GM18519 (cell line): ENCODE measurements at regions not wholly inside any gene's neighbourhood (a gene's known extent, or its start where the extent isn't known, plus 50 kb on each side); places are given as distances from the start of the nearest gene placed in this dataset.
"Not testable (repeated sequence)": the region's sequence is repeated elsewhere in the genome, so short reads cannot be mapped to it uniquely, and the experiment has no call there.

ENCODE experiments used
- ATAC-seq: cut with Tn5 transposase; IDR thresholded peaks from one replicate; pipeline ENCODE4 v1.9.1; 2021; ENCODE audit warnings: mild to moderate bottlenecking, moderate library complexity; ENCODE audit not compliant: unreplicated experiment, low FRiP score

- ATAC-seq: no peak
Observed at GRCh38 chr7:132030883-132031282, 474.5 kb upstream of the PODXL start.

GRCh38 chr7:132030086-132030568, 473.7 kb upstream of the PODXL start:
- no peak for ATAC-seq

GRCh38 chr7:132029369-132030085, 473.1 kb upstream of the PODXL start:
- ATAC-seq: no peak

GRCh38 chr7:132028144-132028920, 471.9 kb upstream of the PODXL start:
- ATAC-seq: no peak

- ATAC-seq: no peak
Observed at GRCh38 chr7:132024290-132024689, 467.9 kb upstream of the PODXL start.

- no peak for ATAC-seq
Observed at GRCh38 chr7:132023466-132023865, 467.0 kb upstream of the PODXL start.

GRCh38 chr7:132022188-132022587, 465.8 kb upstream of the PODXL start:
- no peak for ATAC-seq

- no peak for ATAC-seq
Observed at GRCh38 chr7:132019703-132020102, 463.3 kb upstream of the PODXL start.

GRCh38 chr7:132009778-132010177, 453.4 kb upstream of the PODXL start:
- ATAC-seq: no peak

GRCh38 chr7:132004529-132004928, 448.1 kb upstream of the PODXL start:
- ATAC-seq: no peak

GRCh38 chr7:132002343-132002968, 446.0 kb upstream of the PODXL start:
- no peak for ATAC-seq

GRCh38 chr7:132001146-132001545, 444.7 kb upstream of the PODXL start:
- no peak for ATAC-seq

- ATAC-seq: no peak
Observed at GRCh38 chr7:131999193-131999592, 442.8 kb upstream of the PODXL start.

GRCh38 chr7:131995324-131995723, 438.9 kb upstream of the PODXL start:
- no peak for ATAC-seq

GRCh38 chr7:131981069-131981468, 424.6 kb upstream of the PODXL start:
- ATAC-seq: not testable (repeated sequence)

- not testable (repeated sequence) for ATAC-seq
Observed at GRCh38 chr7:131978118-131978517, 421.7 kb upstream of the PODXL start.

GRCh38 chr7:131976411-131976810, 420.0 kb upstream of the PODXL start:
- no peak for ATAC-seq

GRCh38 chr7:131974671-131975070, 418.2 kb upstream of the PODXL start:
- no peak for ATAC-seq

- no peak for ATAC-seq
Observed at GRCh38 chr7:131972251-131972650, 415.8 kb upstream of the PODXL start.

GRCh38 chr7:131970602-131971001, 414.2 kb upstream of the PODXL start:
- no peak for ATAC-seq

- no peak for ATAC-seq
Observed at GRCh38 chr7:131969560-131969959, 413.1 kb upstream of the PODXL start.
